ENCODE measurements at regions not wholly inside any gene's neighbourhood (a gene's known extent, or its start where the extent isn't known, plus 50 kb on each side); places are given as distances from the start of the nearest gene placed in this dataset.

DNA sequence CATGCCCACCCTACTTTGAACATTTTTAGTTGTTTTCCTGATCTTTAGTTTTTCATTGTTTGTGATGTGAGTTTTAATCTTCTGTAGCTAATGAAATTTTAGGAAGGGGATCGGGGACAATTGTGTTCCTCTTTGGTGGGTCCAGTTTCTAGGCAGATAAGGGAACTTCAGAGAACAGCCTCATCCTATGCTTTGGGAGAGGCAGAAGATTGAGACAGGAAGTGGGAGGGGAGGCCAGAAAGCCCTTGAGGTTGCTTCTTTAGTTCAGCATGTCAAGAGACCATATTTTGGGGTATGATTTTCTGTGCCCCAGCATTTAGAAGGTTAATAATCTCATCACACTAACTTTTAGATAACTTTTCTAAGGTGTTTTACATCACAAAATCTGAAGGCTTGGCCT, 191.0 kb downstream of the TANC2 start:
- Histone ChIP-seq H3K27me3 (no peaks in the 10 kb centered on the region), H3K9me3 (no peaks in the 10 kb centered on the region), H3K36me3 (no peaks in the 10 kb centered on the region), H3K27ac (no peak overlapping the region), H3K4me1 (no peaks in the 10 kb centered on the region), H3K4me3 (no peak overlapping the region)
- no peak for ATAC-seq (ENCODE audit: low FRiP score in 2 of 2)
- no peak for DNase-seq
- 76 to 77% methylated on average over 1 of the region's 1 CpG for WGBS, 2 donors
- TF ChIP-seq, protein P1, sequence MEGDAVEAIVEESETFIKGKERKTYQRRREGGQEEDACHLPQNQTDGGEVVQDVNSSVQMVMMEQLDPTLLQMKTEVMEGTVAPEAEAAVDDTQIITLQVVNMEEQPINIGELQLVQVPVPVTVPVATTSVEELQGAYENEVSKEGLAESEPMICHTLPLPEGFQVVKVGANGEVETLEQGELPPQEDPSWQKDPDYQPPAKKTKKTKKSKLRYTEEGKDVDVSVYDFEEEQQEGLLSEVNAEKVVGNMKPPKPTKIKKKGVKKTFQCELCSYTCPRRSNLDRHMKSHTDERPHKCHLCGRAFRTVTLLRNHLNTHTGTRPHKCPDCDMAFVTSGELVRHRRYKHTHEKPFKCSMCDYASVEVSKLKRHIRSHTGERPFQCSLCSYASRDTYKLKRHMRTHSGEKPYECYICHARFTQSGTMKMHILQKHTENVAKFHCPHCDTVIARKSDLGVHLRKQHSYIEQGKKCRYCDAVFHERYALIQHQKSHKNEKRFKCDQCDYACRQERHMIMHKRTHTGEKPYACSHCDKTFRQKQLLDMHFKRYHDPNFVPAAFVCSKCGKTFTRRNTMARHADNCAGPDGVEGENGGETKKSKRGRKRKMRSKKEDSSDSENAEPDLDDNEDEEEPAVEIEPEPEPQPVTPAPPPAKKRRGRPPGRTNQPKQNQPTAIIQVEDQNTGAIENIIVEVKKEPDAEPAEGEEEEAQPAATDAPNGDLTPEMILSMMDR (IDR thresholded peaks at IDR 0.05): no peak
- TF ChIP-seq EP300 (IDR thresholded peaks at IDR 0.05) (no peak), POLR2AphosphoS5 (IDR thresholded peaks at IDR 0.05) (no peak)

DNA sequence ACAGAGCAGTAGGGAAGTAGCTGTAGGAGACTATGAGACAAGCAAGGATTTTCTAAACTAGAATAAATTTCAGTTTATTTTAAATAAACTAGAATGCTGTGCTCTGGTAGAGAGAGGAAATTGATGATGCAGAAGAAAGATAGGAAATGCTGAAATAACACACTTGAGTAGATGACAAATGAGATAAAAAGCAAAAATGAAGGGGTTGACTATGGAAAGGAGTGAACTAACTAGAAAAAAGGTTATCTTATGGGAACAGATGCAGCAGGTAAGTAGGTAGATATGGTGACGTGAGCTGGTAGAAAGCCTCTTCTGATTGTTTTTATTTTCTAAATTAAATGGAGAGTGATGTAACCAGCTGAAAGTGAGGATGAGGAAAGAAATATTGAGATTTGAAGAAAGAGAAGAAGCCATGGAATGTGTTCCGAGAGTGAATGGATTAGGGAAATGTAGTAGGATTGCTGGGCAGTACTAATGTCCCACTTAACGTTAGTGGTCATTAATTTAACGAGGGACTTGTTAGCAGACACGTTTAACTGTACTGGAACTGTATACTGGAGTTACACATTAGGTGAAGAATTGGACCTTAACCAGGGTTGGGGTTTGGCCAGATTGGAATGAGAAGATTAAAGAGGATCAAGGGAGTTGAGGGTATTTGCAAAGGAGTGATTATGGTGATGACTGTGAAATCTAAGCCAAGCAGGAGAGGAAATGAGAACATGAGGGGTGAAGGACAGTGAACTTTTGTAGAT, 196.5 kb downstream of the TANC2 start:
- Histone ChIP-seq H3K27ac (no peak overlapping the region), H3K4me3 (no peak overlapping the region), H3K9me3 (no peaks in the 10 kb centered on the region), H3K36me3 (no peaks in the 10 kb centered on the region), H3K4me1 (no peaks in the 10 kb centered on the region), H3K27me3 (no peaks in the 10 kb centered on the region)
- 84 to 89% methylated on average over 5 of the region's 5 CpGs for WGBS, 2 donors
- DNase-seq: no peak
- TF ChIP-seq EP300 (IDR thresholded peaks at IDR 0.05) (no peak), POLR2A (IDR thresholded peaks at IDR 0.05) (no peak), POLR2AphosphoS5 (IDR thresholded peaks at IDR 0.05) (no peak)
- TF ChIP-seq, protein P1 (IDR thresholded peaks at IDR 0.05): no peak
- no peak for ATAC-seq (ENCODE audit: low FRiP score in 2 of 2)

DNA sequence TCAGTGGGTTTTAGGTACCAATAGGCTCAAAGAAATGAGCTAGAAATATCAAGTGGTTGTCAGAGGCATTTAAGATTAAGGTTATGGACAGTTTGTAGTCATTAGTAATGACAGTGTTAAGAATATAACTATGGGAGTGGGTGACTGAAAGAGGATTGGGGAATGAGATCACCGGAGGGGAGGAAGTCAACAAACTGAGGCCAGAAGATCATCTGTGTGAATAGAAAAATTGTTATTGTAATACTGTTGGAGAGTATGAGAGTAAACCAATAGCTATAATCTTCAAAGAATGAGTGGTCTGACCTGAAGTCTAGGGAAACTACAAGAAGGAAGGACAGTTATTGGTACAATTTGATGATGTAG, 197.1 kb downstream of the TANC2 start:
- ATAC-seq (ENCODE audit: low FRiP score in 2 of 2): no peak
- DNase-seq: no peak
- Histone ChIP-seq H3K27me3 (no peaks in the 10 kb centered on the region), H3K4me3 (no peak overlapping the region), H3K9me3 (no peaks in the 10 kb centered on the region), H3K4me1 (no peaks in the 10 kb centered on the region), H3K36me3 (no peaks in the 10 kb centered on the region), H3K27ac (no peak overlapping the region)
- TF ChIP-seq, protein P1 (IDR thresholded peaks at IDR 0.05): no peak
- TF ChIP-seq POLR2A (IDR thresholded peaks at IDR 0.05) (no peak), POLR2AphosphoS5 (IDR thresholded peaks at IDR 0.05) (no peak), EP300 (IDR thresholded peaks at IDR 0.05) (no peak)
- WGBS, 2 donors: 66 to 77% methylated on average over 1 of the region's 1 CpG

DNA sequence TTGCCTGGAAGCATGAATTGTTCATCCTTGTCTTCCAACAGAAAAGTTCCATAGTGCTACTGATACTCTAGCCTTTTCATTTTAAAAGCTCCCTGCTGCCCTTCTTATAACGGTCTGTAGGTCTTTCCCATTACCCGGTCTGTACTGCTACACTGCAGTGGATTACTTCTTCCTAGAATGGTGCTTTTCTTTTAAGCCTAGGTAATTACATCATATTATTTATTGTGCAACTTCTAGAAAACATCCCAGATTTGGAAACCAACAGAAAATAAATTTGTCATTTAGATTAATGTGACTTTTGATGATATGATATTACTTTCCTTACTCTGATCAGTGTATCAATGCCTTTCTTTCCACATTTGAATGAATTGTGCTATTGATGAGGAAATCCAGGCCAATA, 199.4 kb downstream of the TANC2 start:
- 61 to 94% methylated on average over 2 of the region's 2 CpGs for whole genome bisulfite sequencing, 2 donors
- Histone ChIP-seq H3K27me3 (no peaks in the 10 kb centered on the region), H3K9me3 (no peaks in the 10 kb centered on the region), H3K4me3 (no peak overlapping the region), H3K36me3 (no peaks in the 10 kb centered on the region), H3K27ac (no peak overlapping the region), H3K4me1 (no peaks in the 10 kb centered on the region)
- ATAC-seq (ENCODE audit: low FRiP score in 2 of 2) (no peak), DNase-seq (no peak)
- no peak for TF ChIP-seq POLR2A (IDR thresholded peaks at IDR 0.05)
- TF ChIP-seq EP300 (IDR thresholded peaks at IDR 0.05): no peak
- TF ChIP-seq, protein P1 (IDR thresholded peaks at IDR 0.05): no peak
- TF ChIP-seq POLR2AphosphoS5 (IDR thresholded peaks at IDR 0.05): no peak

DNA sequence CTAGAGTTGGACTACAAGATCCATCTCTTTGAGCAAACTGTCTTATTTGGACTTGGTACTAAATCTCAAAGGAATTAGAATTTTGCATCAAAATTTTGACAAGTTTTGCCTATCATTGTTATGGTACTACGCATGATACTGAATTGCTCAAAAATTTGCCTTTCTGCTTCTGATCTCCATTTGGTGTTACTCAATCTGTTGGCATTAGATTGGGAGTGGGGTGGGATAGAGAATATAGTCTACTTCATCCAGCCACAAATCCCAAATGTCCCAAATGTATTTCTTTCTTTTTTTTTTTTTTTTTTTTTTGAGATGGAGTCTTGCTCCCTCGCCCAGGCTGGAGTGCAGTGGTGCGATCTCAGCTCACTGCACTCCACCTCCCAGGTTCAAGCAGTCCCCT, 204.8 kb downstream of the TANC2 start:
- peak in 1 of 2 donors; percentile 73 for ATAC-seq (ENCODE audit: low FRiP score in 2 of 2)
- Histone ChIP-seq H3K4me3 (no peak overlapping the region), H3K27ac (no peak overlapping the region), H3K27me3 (no peaks in the 10 kb centered on the region), H3K9me3 (no peaks in the 10 kb centered on the region), H3K36me3 (no peaks in the 10 kb centered on the region), H3K4me1 (no peaks in the 10 kb centered on the region)
- TF ChIP-seq, protein P1 (IDR thresholded peaks at IDR 0.05): no peak
- TF ChIP-seq POLR2A (IDR thresholded peaks at IDR 0.05) (no peak), EP300 (IDR thresholded peaks at IDR 0.05) (no peak), POLR2AphosphoS5 (IDR thresholded peaks at IDR 0.05) (no peak)
- WGBS, 2 donors: 90 to 97% methylated on average over 3 of the region's 3 CpGs
- DNase-seq: no peak
